HCT116 (cell line): ENCODE measurements at regions not wholly inside any gene's neighbourhood (a gene's known extent, or its start where the extent isn't known, plus 50 kb on each side); places are given as distances from the start of the nearest gene placed in this dataset.

ENCODE experiments used
- ATAC-seq: fragments of 200-7000 bp; cut with Tn5 transposase; 2 replicates; pipeline ENCODE4 v1.9.1; 2020; ENCODE audit warnings: mild to moderate bottlenecking, moderate library complexity
- BruUV-seq: library from RNA; stranded (reverse); fragments of 400-500 nt; replicated peaks from 2 replicates; lab custom pipeline; 2021; lab: Mats Ljungman, UMichigan
- CTCF ChIA-PET: fragments of 300-600 bp; sonication (Branson Sonifier 250); formaldehyde crosslinking; loops from one replicate; lab custom pipeline; 2021; ENCODE audit warnings: antibody characterized with exemption; lab: Charles Lee
- POLR2A ChIA-PET: fragments of 300-600, 350-600 bp; sonication (Branson Sonifier 250); formaldehyde crosslinking; loops from one replicate; lab custom pipeline; 2021; ENCODE audit warnings: antibody characterized with exemption; lab: Charles Lee
- RAD21 ChIA-PET, 2 experiments: fragments of 300-600 bp; sonication (Branson Sonifier 250); formaldehyde crosslinking; loops; one replicate each; lab custom pipeline; 2023; ENCODE audit warnings: low total read pairs in 2 of 2; ENCODE audit not compliant: uncharacterized antibody in 2 of 2, unreplicated experiment in 2 of 2, low non-redundant PET in 1 of 2; lab: Charles Lee
- DNase-seq: peaks from one replicate; pipeline ENCODE4 v3.0.0-alpha.2; 2010; ENCODE audit warnings: low read depth, low spot score
- H2AFZ ChIP-seq: fragments of 200-600 bp; shearing (Covaris generic), sonication (generic); 2 replicates; pipeline ENCODE4 v1.6.1; 2017; ENCODE audit warnings: low read depth, mixed run types, mixed read lengths, antibody characterized with exemption, low read length; ENCODE audit not compliant: poor library complexity, severe bottlenecking
- H3K27ac ChIP-seq: 2 replicates; pipeline ENCODE4 v1.5.1; 2012; ENCODE audit warnings: low read depth, low read length
- H3K27me3 ChIP-seq: fragments of 200-600 bp; sonication (generic); 2 replicates; pipeline ENCODE4 v1.6.1; 2016; ENCODE audit warnings: mixed run types, low read length, mixed read lengths; ENCODE audit not compliant: insufficient read depth
- H3K36me3 ChIP-seq, 2 experiments: fragments of 200-500 bp in 1 of 2; fragments of 200-600 bp in 1 of 2; sonication (Bioruptor generic) in 1 of 2; sonication (generic) in 1 of 2; 2 replicates each; pipeline versions ENCODE4 v1.5.1 to v1.6.1; 2014 to 2016; ENCODE audit warnings: low read length in 2 of 2, inconsistent platforms in 1 of 2, mixed read lengths in 1 of 2, mixed run types in 1 of 2; ENCODE audit not compliant: insufficient read depth in 2 of 2, control insufficient read depth in 1 of 2
- H3K4me1 ChIP-seq, 2 experiments: fragments of 200-600 bp in 1 of 2; sonication (generic) in 1 of 2; 2 replicates each; pipeline versions ENCODE4 v1.5.1 to v1.6.1; 2012 to 2017; ENCODE audit warnings: low read length in 2 of 2, inconsistent platforms in 1 of 2, mild to moderate bottlenecking in 1 of 2, mixed read lengths in 1 of 2, mixed run types in 1 of 2, moderate library complexity in 1 of 2; ENCODE audit not compliant: insufficient read depth in 2 of 2, control insufficient read depth in 1 of 2
- H3K4me2 ChIP-seq: fragments of 200-600 bp; sonication (generic); 2 replicates; pipeline ENCODE4 v1.6.1; 2017; ENCODE audit warnings: mixed run types, low read length, mixed read lengths
- H3K4me3 ChIP-seq, 2 experiments: fragments of 200-600 bp in 1 of 2; sonication (generic) in 1 of 2; replicated peaks in 1 of 2; 2 replicates each; pipeline ENCODE4 v1.5.1; 2011 to 2016; ENCODE audit warnings: low read length in 2 of 2, control low read depth in 1 of 2, low read depth in 1 of 2, mild to moderate bottlenecking in 1 of 2, mixed read lengths in 1 of 2, mixed run types in 1 of 2
- H3K79me2 ChIP-seq: fragments of 200-600 bp; sonication (generic); 2 replicates; pipeline ENCODE4 v1.6.1; 2017; ENCODE audit warnings: mild to moderate bottlenecking, mixed run types, low read length, moderate library complexity, mixed read lengths; ENCODE audit not compliant: insufficient read depth
- H3K9ac ChIP-seq: fragments of 200-600 bp; sonication (generic); 2 replicates; pipeline ENCODE4 v1.6.1; 2016; ENCODE audit warnings: low read length, mixed read lengths
- H3K9me2 ChIP-seq: fragments of 200-600 bp; sonication (generic), shearing (Covaris generic); 2 replicates; pipeline ENCODE4 v1.6.1; 2017; ENCODE audit warnings: mixed run types, mild to moderate bottlenecking, moderate library complexity; ENCODE audit not compliant: insufficient read depth
- H3K9me3 ChIP-seq, 2 experiments: fragments of 200-500 bp in 1 of 2; fragments of 200-600 bp in 1 of 2; sonication (Bioruptor generic) in 1 of 2; sonication (generic) in 1 of 2; 2 replicates each; pipeline ENCODE4 v1.6.1; 2014 to 2017; ENCODE audit warnings: low read length in 2 of 2, mixed read lengths in 2 of 2, inconsistent platforms in 1 of 2, low read depth in 1 of 2, mild to moderate bottlenecking in 1 of 2, mixed run types in 1 of 2, moderate library complexity in 1 of 2; ENCODE audit not compliant: control insufficient read depth in 1 of 2, insufficient read depth in 1 of 2
- H4K20me1 ChIP-seq: fragments of 200-600 bp; sonication (generic), shearing (Covaris generic); 2 replicates; pipeline ENCODE4 v1.6.1; 2017; ENCODE audit warnings: mixed run types, mild to moderate bottlenecking, moderate library complexity; ENCODE audit not compliant: insufficient read depth
- ATF3 ChIP-seq: IDR thresholded peaks from 2 replicates; pipeline ENCODE4 v1.6.1; 2012
- CEBPB ChIP-seq: IDR thresholded peaks from 2 replicates; pipeline ENCODE4 v1.6.1; 2012; ENCODE audit warnings: low read depth
- EGR1 ChIP-seq: IDR thresholded peaks from 2 replicates; pipeline ENCODE4 v1.6.1; 2012; ENCODE audit warnings: low read depth
- ELF1 ChIP-seq: IDR thresholded peaks from 2 replicates; pipeline ENCODE4 v1.6.1; 2012; ENCODE audit warnings: low read depth, borderline replicate concordance
- EZH2 ChIP-seq: fragments of 200-600 bp; sonication (generic); IDR thresholded peaks from 2 replicates; pipeline ENCODE4 v1.6.1; 2017; ENCODE audit warnings: antibody characterized with exemption, mixed run types
- EZH2phosphoT487 ChIP-seq: fragments of 200-600 bp; IDR thresholded peaks from 2 replicates; pipeline ENCODE4 v1.6.1; 2018; ENCODE audit warnings: antibody characterized with exemption, borderline replicate concordance
- MAX ChIP-seq: IDR thresholded peaks from 2 replicates; pipeline ENCODE4 v1.6.1; 2012
- POLR2A ChIP-seq: IDR thresholded peaks from 2 replicates; pipeline ENCODE4 v1.7.0; 2011; ENCODE audit warnings: borderline replicate concordance; ENCODE audit not compliant: insufficient read depth, insufficient read length; ENCODE audit errors: extremely low read depth
- RAD21 ChIP-seq: IDR thresholded peaks from 2 replicates; pipeline ENCODE4 v1.6.1; 2012; ENCODE audit warnings: low read depth, mild to moderate bottlenecking
- SIN3A ChIP-seq: IDR thresholded peaks from 2 replicates; pipeline ENCODE4 v1.6.1; 2012; ENCODE audit warnings: low read depth
- SP1 ChIP-seq: IDR thresholded peaks from 2 replicates; pipeline ENCODE4 v1.6.1; 2012; ENCODE audit warnings: low read depth
- SRF ChIP-seq: IDR thresholded peaks from 2 replicates; pipeline ENCODE4 v1.6.1; 2012; ENCODE audit warnings: low read depth
- TCF7L2 ChIP-seq: IDR thresholded peaks from 2 replicates; pipeline ENCODE4 v1.7.0; 2011; ENCODE audit warnings: borderline replicate concordance, inconsistent platforms; ENCODE audit not compliant: insufficient read depth, insufficient read length; ENCODE audit errors: extremely low read depth
- ZBTB33 ChIP-seq: IDR thresholded peaks from 2 replicates; pipeline ENCODE4 v1.6.1; 2011; ENCODE audit warnings: mild to moderate bottlenecking, low read length, moderate library complexity; ENCODE audit not compliant: insufficient replicate concordance; ENCODE audit errors: extremely low read depth
- ZFX ChIP-seq: fragments of 450-650 bp; IDR thresholded peaks from 2 replicates; pipeline ENCODE4 v1.6.1; 2017
- ZNF274 ChIP-seq: fragments of 200-500 bp; sonication (Bioruptor generic); IDR thresholded peaks from 2 replicates; pipeline ENCODE4 v1.6.1; 2014; ENCODE audit warnings: mild to moderate bottlenecking, low read depth, low read length, inconsistent platforms
- intact Hi-C: fragments of 100-400 bp; cut with micrococcal nuclease; formaldehyde crosslinking; loops from 2 replicates; pipeline ENCODE4 v1.10.0; 2022

GRCh38 chr14:26761532-26761931, 163.7 kb upstream of the NOVA1 start:
- Histone ChIP-seq H3K4me3 (no peak overlapping the region), H3K9me3 (peaks cover 17 to 45% of the 10 kb centered on the region in 2 experiments; a peak in 2 of 4 replicates), H3K27ac (no peak overlapping the region), H2AFZ (no peak overlapping the region), H3K4me1 (no peaks in the 10 kb centered on the region), H3K9ac (no peak overlapping the region), H3K4me2 (no peak overlapping the region), H3K27me3 (no peaks in the 10 kb centered on the region), H3K9me2 (no peaks in the 10 kb centered on the region), H4K20me1 (no peaks in the 10 kb centered on the region), H3K36me3 (no peaks in the 10 kb centered on the region), H3K79me2 (no peaks in the 10 kb centered on the region)
- ChIA-PET RAD21 (no interaction called here), CTCF (no interaction called here), POLR2A (no interaction called here)
- intact Hi-C loops, result no loop called here
- no peak for ATAC-seq
- no peak for DNase-seq
- BruUV-seq, result no TSS peak
- no peak for TF ChIP-seq POLR2A
- TF ChIP-seq TCF7L2, result no peak
- no peak for TF ChIP-seq ELF1
- TF ChIP-seq ATF3, result no peak
- no peak for TF ChIP-seq SIN3A
- TF ChIP-seq ZBTB33, result no peak

GRCh38 chr14:26765301-26765700, 167.5 kb upstream of the NOVA1 start:
- no peaks in the 10 kb centered on the region for H3K9me2 ChIP-seq
- RAD21 ChIA-PET, result no interaction called here
- POLR2A ChIA-PET, result no interaction called here
- peaks cover 16 to 33% of the 10 kb centered on the region in 2 experiments; a peak in 2 of 4 replicates for H3K9me3 ChIP-seq
- no peak overlapping the region for H2AFZ ChIP-seq
- H3K4me1 ChIP-seq, result no peaks in the 10 kb centered on the region
- H4K20me1 ChIP-seq, result no peaks in the 10 kb centered on the region
- H3K27me3 ChIP-seq, result no peaks in the 10 kb centered on the region
- no peak overlapping the region for H3K9ac ChIP-seq
- H3K4me2 ChIP-seq, result no peak overlapping the region
- H3K4me3 ChIP-seq, result no peak overlapping the region
- ATAC-seq, result no peak
- H3K79me2 ChIP-seq, result no peaks in the 10 kb centered on the region
- H3K27ac ChIP-seq, result no peak overlapping the region
- DNase-seq, result no peak
- intact Hi-C loops, result no loop called here
- BruUV-seq, result no TSS peak
- CTCF ChIA-PET, result no interaction called here
- H3K36me3 ChIP-seq, result no peaks in the 10 kb centered on the region
- TF ChIP-seq ELF1 (no peak), RAD21 (no peak), ZNF274 (no peak), ZFX (no peak), ATF3 (no peak), CEBPB (no peak), SRF (no peak), EZH2 (no peak), ZBTB33 (no peak), EGR1 (no peak), SP1 (no peak), MAX (no peak), EZH2phosphoT487 (no peak), SIN3A (no peak)
